Right atrium auricular region (tissue), 2 donors: ENCODE measurements at regions not wholly inside any gene's neighbourhood (a gene's known extent, or its start where the extent isn't known, plus 50 kb on each side); places are given as distances from the start of the nearest gene placed in this dataset.

Source experiments
- DNase-seq: peaks from one replicate; pipeline ENCODE4 v3.0.0-alpha.2; 2019; ENCODE audit warnings: low spot score
- H3K27ac ChIP-seq, 2 donors: fragments of 200-600 bp; sonication (generic); 1 replicate in 1 of 2; 2 replicates in 1 of 2; pipeline ENCODE4 v1.5.1; 2016 to 2019
- H3K27me3 ChIP-seq, 2 donors: fragments of 200-600 bp; sonication (generic); one replicate each; pipeline versions ENCODE4 v1.5.1 to v1.6.0; 2017 to 2019
- H3K36me3 ChIP-seq: fragments of 200-600 bp; sonication (generic); one replicate; pipeline ENCODE4 v1.5.1; 2016
- H3K4me1 ChIP-seq, 2 donors: fragments of 200-600 bp; sonication (generic); one replicate each; pipeline versions ENCODE4 v1.5.1 to v1.6.0; 2017 to 2019
- H3K4me3 ChIP-seq, 2 donors: fragments of 200-600 bp; sonication (generic); 1 replicate in 1 of 2; 2 replicates in 1 of 2; pipeline ENCODE4 v1.5.1; 2017 to 2019; ENCODE audit warnings: mild to moderate bottlenecking in 1 of 2, moderate library complexity in 1 of 2
- H3K9me3 ChIP-seq, 2 donors: fragments of 200-600 bp; sonication (generic); one replicate each; pipeline ENCODE4 v1.5.1; 2019
- CTCF ChIP-seq, 2 donors: fragments of 200-600 bp; sonication (generic); IDR thresholded peaks; one replicate each; pipeline ENCODE4 v1.5.1; 2019; ENCODE audit warnings: antibody characterized with exemption in 2 of 2

DNA sequence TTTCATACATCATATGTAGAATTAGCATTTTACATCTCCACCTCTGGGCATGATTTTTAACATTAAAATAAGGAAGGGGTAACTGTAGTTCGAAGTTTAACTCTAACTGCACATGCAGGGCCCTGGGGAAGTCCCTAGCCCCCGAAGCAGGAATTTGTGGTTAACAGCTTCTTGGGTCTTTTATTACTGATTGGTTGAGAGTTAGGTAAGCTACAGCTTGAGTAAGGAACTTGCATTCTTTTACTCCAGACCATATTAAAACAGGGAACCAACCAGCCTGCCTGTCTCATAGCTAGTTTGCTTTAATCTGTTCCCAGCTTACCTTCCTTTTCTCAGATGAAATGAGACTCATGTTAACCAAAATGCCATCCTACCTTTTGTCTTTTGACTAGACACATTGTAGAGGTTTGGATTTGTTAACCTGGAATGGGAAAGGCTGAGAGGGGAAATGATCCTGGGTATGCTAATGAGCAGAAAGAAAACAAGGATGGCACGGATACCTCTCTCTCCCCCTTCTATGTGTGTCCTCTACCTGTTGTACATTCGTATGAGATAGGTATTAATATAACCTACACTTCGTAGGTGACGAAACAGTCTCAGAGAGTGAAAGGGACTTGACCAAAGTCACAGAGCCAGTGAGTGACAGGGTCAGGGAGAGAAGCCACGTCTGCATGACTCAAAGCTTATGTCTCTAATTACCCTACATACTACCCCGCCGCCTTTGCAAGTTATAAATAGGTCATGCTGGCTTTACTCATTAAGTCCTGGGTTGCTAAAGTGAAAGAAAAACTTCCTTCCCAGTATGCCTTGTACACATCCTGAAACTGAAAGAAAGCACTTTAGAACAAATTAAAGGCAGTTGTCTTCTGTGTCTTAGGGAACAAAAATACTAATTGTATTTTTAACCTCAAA, 119.5 kb upstream of the AFF2 start:
- Histone ChIP-seq H3K27ac (no peak overlapping the region), H3K36me3 (no peaks in the 10 kb centered on the region), H3K4me3 (no peak overlapping the region), H3K27me3 (no peaks in the 10 kb centered on the region), H3K4me1 (no peaks in the 10 kb centered on the region), H3K9me3 (no peaks in the 10 kb centered on the region)
- no peak for DNase-seq
- TF ChIP-seq CTCF (IDR thresholded peaks at IDR 0.05), result no peak

DNA sequence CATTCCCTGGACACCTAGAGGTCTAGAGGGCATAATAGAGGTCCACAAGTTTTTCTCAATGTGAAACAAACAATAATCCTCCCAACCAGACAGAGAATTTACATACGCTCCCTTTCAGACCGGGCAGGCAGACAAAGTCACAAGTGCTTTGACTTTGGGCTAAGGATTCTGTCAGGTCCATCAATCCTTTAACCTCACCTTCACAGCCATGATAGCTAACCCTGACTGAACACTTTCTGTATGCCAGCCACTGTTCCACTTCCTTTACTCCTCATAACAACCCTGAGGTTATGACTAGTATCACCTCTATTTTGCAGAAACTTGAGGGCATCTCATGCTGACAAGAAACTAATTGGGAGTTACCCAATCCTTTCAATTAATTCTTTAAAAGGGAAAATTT, 118.8 kb upstream of the AFF2 start:
- no peak for DNase-seq
- H3K36me3 ChIP-seq, result no peaks in the 10 kb centered on the region
- H3K27ac ChIP-seq, result no peak overlapping the region
- TF ChIP-seq CTCF (IDR thresholded peaks at IDR 0.05), result no peak
- no peak overlapping the region for H3K4me3 ChIP-seq
- no peaks in the 10 kb centered on the region for H3K27me3 ChIP-seq
- H3K4me1 ChIP-seq, result no peaks in the 10 kb centered on the region
- no peaks in the 10 kb centered on the region for H3K9me3 ChIP-seq

DNA sequence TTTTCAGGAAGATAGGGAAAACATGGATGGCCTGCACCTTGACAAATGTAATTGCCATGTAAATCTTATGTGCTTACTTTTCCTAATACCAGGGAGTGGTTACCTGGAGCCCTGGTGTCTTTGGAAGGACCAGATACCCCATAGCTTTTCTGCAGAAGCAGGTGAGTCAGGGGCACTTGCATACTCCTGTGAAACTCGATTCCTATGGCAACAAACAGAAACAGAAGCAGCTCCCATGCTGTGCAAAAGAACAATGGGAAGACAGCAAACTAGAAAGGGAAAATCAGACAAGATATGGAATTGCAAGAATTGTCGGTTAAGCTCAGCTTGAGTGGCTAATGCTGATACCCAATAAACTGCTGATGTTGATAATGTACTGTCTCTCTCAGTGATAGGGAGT, 117.4 kb upstream of the AFF2 start:
- no peaks in the 10 kb centered on the region for H3K27me3 ChIP-seq
- no peak for TF ChIP-seq CTCF (IDR thresholded peaks at IDR 0.05)

DNA sequence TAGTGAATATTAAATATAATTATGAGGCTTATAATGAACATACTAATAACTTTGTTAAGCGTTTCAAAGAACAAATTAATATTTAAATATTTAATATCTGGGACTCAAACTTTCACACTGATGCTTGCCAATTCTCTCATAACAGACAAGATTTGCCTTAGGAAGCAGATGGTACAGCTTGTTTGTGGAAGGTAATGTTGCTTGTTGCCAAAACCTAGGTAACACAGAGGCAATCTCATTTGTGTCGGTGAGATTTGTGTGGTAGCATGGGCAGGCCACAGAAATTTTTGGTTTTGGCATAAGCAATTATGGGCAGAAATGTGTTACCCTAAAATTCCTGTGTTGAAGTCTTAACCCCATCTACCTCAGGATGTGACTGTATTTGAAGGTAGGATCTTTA, 114.9 kb upstream of the AFF2 start:
- TF ChIP-seq CTCF (IDR thresholded peaks at IDR 0.05), result no peak
- H3K27ac ChIP-seq, result no peak overlapping the region
- no peaks in the 10 kb centered on the region for H3K4me1 ChIP-seq
- DNase-seq, result no peak
- H3K36me3 ChIP-seq, result no peaks in the 10 kb centered on the region
- H3K9me3 ChIP-seq, result no peaks in the 10 kb centered on the region
- H3K4me3 ChIP-seq, result no peak overlapping the region
- no peaks in the 10 kb centered on the region for H3K27me3 ChIP-seq

More for the DNA sequence above, 117.4 kb upstream of the AFF2 start:
- no peaks in the 10 kb centered on the region for H3K36me3 ChIP-seq
- H3K4me1 ChIP-seq, result no peaks in the 10 kb centered on the region
- no peaks in the 10 kb centered on the region for H3K9me3 ChIP-seq
- no peak overlapping the region for H3K27ac ChIP-seq
- no peak overlapping the region for H3K4me3 ChIP-seq
- no peak for DNase-seq

- Histone ChIP-seq H3K4me1 (no peaks in the 10 kb centered on the region), H3K4me3 (no peak overlapping the region), H3K27me3 (no peaks in the 10 kb centered on the region), H3K36me3 (no peaks in the 10 kb centered on the region), H3K27ac (no peak overlapping the region), H3K9me3 (no peaks in the 10 kb centered on the region)
- no peak for DNase-seq
- TF ChIP-seq CTCF (IDR thresholded peaks at IDR 0.05), result no peak
Observed at GRCh38 chrX:148389629-148390028, 110.8 kb upstream of the AFF2 start.

- H3K4me1 ChIP-seq, result no peaks in the 10 kb centered on the region
- H3K27me3 ChIP-seq, result no peaks in the 10 kb centered on the region
- H3K27ac ChIP-seq, result no peak overlapping the region
- DNase-seq, result no peak
- no peaks in the 10 kb centered on the region for H3K9me3 ChIP-seq
- H3K4me3 ChIP-seq, result no peak overlapping the region
- H3K36me3 ChIP-seq, result no peaks in the 10 kb centered on the region
- no peak for TF ChIP-seq CTCF (IDR thresholded peaks at IDR 0.05)
Observed at GRCh38 chrX:148412006-148412405, 88.4 kb upstream of the AFF2 start.
